Neural progenitor cell (in vitro differentiated cells): ENCODE measurements at regions not wholly inside any gene's neighbourhood (a gene's known extent, or its start where the extent isn't known, plus 50 kb on each side); places are given as distances from the start of the nearest gene placed in this dataset.

Source experiments
- EZH2 ChIP-seq: fragments of 200-600 bp; sonication (generic); IDR thresholded peaks from 2 replicates; pipeline ENCODE4 v1.6.1; 2017; ENCODE audit warnings: antibody characterized with exemption, mild to moderate bottlenecking, moderate library complexity
- TF ChIP-seq, protein P1 (sequence below): fragments of 200-600 bp; sonication (generic); IDR thresholded peaks from 2 replicates; pipeline ENCODE4 v1.5.1; 2017; ENCODE audit warnings: antibody characterized with exemption, mild to moderate bottlenecking

DNA sequence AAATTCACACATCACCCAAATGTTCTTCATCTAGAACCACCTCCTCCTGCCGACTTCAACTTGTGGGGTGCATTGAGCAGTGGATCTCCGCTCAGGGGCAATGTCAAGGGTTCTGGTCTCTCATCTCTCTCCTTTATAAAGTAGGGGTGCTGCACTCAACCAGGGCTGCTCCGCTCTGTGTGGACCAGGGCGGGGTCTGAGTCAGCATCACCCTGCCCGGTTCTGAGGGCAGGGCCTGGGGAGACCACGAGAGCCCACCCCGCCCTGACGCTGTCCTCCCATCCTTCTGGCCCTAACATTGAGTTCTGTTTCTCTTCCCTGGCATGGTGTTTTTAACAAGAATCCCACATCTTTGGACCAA is 311.6 kb upstream of the DIO3 start:
- TF ChIP-seq, protein P1, sequence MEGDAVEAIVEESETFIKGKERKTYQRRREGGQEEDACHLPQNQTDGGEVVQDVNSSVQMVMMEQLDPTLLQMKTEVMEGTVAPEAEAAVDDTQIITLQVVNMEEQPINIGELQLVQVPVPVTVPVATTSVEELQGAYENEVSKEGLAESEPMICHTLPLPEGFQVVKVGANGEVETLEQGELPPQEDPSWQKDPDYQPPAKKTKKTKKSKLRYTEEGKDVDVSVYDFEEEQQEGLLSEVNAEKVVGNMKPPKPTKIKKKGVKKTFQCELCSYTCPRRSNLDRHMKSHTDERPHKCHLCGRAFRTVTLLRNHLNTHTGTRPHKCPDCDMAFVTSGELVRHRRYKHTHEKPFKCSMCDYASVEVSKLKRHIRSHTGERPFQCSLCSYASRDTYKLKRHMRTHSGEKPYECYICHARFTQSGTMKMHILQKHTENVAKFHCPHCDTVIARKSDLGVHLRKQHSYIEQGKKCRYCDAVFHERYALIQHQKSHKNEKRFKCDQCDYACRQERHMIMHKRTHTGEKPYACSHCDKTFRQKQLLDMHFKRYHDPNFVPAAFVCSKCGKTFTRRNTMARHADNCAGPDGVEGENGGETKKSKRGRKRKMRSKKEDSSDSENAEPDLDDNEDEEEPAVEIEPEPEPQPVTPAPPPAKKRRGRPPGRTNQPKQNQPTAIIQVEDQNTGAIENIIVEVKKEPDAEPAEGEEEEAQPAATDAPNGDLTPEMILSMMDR: no peak
- no peak for TF ChIP-seq EZH2
